DMS153 treated with DMSO at 0.1 percent for 48 hours (cell line): ENCODE measurements at regions not wholly inside any gene's neighbourhood (a gene's known extent, or its start where the extent isn't known, plus 50 kb on each side); places are given as distances from the start of the nearest gene placed in this dataset.
"Not testable (repeated sequence)": the region's sequence is repeated elsewhere in the genome, so short reads cannot be mapped to it uniquely, and the experiment has no call there.

Experiments
- DNase-seq: peaks from one replicate; lab custom pipeline; 2025; ENCODE audit not compliant: unreplicated experiment; lab: John Stamatoyannopoulos, UW

- DNase-seq: no peak
Observed at GRCh38 chrX:43188296-43188695, 410.3 kb upstream of the PPP1R2C start.

GRCh38 chrX:43211570-43211969, 433.6 kb upstream of the PPP1R2C start:
- DNase-seq: no peak

DNA sequence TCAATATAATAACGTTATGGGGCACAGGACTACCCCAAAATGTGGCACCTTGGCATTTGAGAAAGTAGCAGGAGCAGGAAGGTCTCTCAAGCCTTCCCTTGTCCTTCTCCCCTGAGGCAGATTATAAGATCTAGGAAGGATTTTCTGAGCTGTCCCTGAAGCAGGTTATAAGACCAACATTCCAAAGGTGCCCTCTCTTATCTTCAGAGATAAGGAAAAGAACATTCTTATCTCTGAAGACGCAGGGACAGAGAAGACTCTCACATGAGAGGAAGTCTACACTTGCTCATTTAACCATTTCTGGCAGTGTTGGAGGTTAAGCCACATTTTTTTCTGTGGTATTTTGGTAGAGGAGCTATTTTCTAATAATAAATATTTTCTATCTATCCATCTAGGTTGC, 437.9 kb upstream of the MAOA start:
- DNase-seq: no peak

DNA sequence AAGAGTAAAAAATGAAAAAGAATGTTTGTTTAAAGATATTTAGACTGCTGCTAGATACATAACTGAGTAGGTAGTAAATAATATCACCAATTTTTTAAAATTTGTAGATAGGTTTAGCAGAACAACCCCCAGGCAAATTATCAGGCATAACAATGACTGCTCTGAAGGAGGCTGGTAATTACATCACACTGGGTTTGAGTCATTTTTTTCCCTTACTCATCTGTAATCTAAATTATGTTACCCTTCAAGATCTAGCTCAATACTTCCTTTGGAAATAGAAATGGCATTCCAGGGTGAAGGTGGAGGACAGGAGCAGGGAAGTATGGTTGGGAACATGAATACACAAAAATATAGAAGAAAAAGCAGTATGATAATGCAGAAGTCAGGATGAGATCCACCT, 431.6 kb upstream of the MAOA start:
- DNase-seq: no peak

DNA sequence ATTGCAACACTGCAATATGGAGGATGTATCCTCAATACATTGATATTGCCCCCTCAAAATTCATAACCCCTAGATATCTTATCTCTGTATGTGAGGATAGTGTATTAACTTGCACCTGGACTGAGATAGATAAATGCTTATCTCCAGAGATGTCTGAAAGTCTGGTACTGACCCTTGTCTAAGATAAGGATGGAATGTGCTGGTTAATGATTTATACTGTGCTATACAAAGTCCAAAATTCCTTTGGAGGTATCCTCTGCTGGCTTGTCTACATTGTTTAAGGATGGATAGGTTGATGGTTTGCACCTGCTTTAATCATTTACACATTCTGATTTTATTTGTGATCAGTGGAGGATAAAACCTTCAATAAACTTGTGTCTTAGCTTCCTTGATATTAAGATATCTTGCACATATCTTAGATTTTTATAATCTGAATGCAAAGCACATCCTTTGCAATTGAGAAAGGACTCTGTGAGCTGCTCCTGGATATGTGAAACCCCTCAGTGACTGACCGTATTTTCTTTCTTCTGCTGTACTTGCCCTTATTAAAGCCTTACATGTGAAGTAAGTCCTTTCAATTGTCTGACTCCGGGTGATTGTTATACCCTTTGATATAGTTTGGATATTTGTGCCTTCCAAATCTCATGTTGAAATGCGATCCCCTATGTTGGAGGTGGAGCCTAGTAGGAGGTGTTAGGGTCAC, 430.3 kb upstream of the MAOA start:
- DNase-seq: no peak

DNA sequence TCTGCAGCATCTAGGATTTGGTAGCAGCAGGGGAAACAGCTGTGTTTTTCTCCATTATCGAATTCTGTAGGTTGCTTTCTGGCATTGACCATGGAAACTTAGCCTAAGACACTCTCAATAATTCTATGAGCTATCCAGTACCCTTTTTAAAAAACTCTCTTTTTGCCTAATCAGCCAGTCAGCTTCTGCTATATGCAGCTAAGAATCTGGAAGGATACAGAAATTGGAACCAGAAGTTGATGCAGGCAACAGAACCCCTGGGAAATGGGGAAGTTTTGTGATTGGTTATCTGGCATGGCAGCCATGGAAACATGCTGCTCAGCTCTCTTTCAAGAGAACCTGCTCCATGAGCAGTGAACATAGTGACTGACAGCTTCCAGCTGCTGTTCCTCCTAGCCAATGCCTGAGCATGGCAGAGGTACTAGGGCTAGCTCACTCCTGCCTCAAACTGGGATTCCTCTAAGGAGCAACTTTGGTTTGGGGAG, 417.6 kb upstream of the MAOA start:
- DNase-seq: no peak

- DNase-seq: no peak
Observed at GRCh38 chrX:43239356-43239755, 416.7 kb upstream of the MAOA start.

GRCh38 chrX:43255596-43255995, 400.5 kb upstream of the MAOA start:
- no peak for DNase-seq

DNA sequence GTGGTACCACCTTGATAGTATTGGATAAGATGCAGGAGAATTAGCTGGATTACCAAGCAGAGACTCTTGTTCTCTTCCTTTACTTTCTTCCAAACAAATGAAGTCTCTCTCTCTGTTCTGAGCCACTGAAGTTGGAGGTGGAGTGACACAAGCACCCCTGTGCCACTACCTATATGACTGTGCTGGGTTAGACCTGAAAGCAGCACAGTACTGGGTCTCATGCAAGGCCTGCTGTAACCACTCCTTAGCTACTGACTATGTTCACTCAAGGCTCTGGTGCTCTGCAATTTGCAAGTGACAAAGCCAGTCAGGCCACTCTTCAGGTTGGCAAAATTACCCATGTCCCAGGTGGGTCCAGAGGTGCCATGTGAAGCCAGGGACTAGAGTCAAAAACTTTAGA, 389.6 kb upstream of the MAOA start:
- DNase-seq: no peak

DNA sequence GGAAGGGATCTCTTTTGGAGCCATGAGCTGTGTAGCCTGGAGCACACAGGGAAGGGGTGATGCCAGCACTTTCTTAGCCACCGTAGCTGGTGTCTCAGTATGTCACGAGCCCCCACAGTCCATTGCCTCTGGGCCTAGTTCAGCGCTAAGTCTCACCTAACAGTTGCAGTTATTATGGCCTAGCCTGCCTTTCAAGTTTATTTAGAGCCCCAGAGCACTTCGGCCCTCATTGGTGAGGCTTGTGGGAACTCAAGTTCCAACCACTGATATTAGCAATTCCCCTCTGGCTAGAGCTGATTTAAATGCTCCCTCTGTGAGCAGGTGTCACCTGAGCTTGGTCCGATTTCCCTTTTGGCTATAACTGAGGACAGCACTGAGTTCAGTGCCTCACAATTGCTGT, 388.4 kb upstream of the MAOA start:
- DNase-seq: no peak

DNA sequence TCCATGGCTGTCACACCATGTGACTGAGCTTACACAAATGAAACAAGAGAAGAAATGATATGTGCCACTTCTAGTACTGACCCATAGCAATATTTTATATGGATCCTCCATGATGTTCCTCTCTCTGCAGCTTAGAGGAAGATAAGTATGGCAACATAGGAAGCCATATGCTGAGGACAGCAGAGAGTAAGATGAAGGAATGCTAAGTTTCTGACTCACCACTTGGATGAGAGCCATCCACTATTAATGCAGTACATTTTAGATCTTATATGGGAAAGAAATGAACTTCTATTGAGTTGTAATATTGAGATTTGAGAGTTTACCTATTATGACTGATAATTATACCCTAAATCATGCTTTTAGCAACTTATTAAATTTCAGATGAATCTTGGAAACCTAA, 386.9 kb upstream of the MAOA start:
- no peak for DNase-seq

- DNase-seq: no peak
Observed at GRCh38 chrX:43277879-43278278, 378.2 kb upstream of the MAOA start.

- no peak for DNase-seq
Observed at GRCh38 chrX:43278440-43278839, 377.7 kb upstream of the MAOA start.

DNA sequence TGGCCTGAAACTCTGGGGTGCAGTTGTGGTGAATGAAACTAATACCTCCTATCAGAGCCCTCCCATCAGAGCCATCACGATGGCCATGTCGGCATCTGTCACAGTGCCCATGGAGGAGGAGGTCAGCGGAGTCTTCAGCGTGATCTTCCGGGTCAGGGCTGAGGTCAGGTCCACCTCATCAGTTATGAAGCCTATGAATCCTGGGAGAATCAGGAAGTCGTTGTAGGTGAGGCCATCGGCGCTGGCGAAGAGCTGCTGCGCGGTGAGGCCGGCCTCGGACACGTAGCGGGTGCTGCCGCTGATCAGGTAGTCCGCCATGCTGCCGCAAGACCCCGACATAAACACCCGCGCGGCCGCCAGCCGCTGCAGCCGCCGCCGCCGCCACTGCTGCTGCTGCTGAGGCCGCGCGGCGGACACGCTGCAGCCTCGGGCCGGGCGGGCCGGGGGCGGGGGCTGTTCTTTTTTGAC, 376.7 kb upstream of the MAOA start:
- no peak for DNase-seq

- no peak for DNase-seq
Observed at GRCh38 chrX:43283187-43283586, 372.9 kb upstream of the MAOA start.

- not testable (repeated sequence) for DNase-seq
Observed at GRCh38 chrX:43311625-43312024, 344.5 kb upstream of the MAOA start.

DNA sequence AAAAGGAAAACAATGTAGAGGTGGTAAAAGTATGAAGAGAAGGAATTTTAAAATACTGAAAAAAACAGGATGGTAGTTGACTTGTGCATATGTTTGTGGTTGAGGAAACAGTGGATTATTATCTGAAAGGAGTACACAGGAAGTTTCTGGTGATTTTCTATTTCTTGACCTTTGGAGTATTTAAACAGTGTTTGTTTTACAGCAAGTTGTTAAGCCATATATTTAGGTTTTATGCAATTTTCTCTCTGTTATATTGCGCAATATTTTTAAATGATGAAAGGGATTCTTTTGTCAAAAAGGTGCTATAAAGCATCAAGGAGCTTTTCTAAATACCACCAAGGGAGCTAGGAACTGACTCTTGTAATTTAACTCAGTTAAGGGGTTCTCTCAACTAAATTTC, 343.1 kb upstream of the MAOA start:
- DNase-seq: no peak

DNA sequence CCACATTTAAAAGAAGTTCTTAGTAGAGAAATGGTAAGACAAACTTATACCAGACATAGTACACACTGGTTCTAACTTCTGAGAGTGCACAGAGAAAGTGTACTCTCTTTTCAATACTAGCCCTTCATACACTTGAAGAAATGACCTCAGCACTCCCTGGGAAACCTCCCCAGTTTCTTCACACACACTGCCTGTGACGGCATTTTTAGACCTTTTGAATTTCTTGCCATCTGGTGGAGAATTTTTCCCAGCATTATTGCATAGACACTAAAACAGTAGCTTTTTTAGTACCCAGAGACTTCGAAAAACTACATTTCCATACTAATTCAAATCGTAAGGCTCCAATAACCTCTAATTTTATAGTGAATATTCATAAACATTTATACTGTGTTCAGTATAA, 341.6 kb upstream of the MAOA start:
- DNase-seq: no peak

DNA sequence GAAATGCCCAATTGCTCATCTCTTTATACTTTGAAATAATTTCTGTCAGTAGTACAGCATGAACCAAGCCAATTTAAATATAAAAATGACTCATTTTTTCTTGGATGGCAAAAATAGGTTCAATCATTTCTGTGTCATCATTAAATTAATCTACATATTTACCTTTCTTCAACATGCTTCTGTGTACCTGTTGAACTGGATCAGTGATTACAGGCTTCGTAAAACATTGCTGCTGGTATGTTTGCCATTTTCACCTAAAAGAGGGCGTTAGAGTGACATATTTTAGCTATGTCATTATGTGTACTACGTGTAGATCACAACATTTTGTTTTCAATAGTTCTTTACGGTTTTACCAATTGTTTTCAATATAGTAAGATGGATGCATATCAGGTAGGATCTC, 340.5 kb upstream of the MAOA start:
- DNase-seq: no peak

DNA sequence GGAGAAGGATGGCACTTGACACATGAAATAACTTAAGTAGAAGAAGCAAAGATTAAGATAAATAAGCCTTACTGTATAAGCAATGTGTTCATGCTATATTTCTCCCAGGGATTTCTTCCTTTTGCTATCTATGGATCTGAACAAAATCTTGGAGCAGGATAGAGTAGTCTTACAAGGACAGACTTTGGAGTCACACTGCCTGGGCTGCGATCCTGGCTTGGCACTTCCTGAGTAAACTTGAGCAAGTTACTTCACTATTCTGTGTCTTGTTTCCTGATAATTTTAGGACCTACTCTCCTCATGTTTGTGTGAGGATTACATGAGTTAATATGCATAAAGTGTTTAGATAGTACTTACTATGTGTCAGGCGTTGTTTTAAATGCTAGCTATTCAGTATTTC, 340.0 kb upstream of the MAOA start:
- no peak for DNase-seq

- DNase-seq: no peak
Observed at GRCh38 chrX:43317378-43317777, 338.7 kb upstream of the MAOA start.

DNA sequence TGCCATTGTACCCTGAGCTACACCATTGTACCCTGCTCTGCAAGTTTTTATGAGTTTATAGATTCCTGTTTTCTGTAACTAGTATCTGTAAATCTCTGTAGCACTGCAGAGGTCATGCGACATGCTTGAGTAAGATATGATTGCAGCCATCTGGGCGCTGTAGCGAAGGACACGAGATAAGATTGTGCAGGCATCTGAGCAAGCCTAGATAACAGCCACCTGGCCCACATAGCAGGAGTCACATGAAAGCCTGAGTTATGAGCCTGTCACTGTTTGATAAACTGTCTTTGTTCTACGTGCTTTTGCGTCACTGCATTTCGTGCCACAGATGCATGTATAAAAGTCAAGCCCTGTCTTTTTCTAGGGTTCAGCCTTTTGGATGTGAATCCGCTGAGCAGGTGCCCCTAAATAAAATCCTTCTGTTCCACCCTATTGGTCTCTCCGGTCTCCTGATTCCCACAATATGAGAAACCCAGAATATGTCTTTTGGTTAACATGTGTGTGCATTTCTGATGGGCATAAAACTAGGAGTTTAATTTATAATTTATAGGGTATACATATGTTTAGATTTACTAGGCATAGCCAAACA, 327.6 kb upstream of the MAOA start:
- DNase-seq: no peak

GRCh38 chrX:43333543-43333942, 322.6 kb upstream of the MAOA start:
- no peak for DNase-seq
